Endothelial cell of umbilical vein (primary cell): ENCODE measurements at regions not wholly inside any gene's neighbourhood (a gene's known extent, or its start where the extent isn't known, plus 50 kb on each side); places are given as distances from the start of the nearest gene placed in this dataset.

Experiments used
- CTCF ChIP-seq, 2 donors: IDR thresholded peaks; 1 replicate in 1 of 2; 2 replicates in 1 of 2; pipeline ENCODE4 v1.5.1; 2011; ENCODE audit warnings: low read length in 2 of 2, mild to moderate bottlenecking in 2 of 2, moderate library complexity in 2 of 2, control low read depth in 1 of 2, inconsistent platforms in 1 of 2, low read depth in 1 of 2; ENCODE audit not compliant: insufficient read depth in 1 of 2; ENCODE audit errors: extremely low read depth in 1 of 2
- EZH2 ChIP-seq: IDR thresholded peaks from 2 replicates; pipeline ENCODE4 v1.6.1; 2012; ENCODE audit warnings: borderline replicate concordance, low read depth, mild to moderate bottlenecking, moderate library complexity, low read length, inconsistent platforms; ENCODE audit not compliant: severe bottlenecking
- FOS ChIP-seq: IDR thresholded peaks from 2 replicates; pipeline ENCODE4 v1.6.1; 2011; ENCODE audit warnings: mild to moderate bottlenecking, low read length, moderate library complexity, borderline replicate concordance; ENCODE audit not compliant: insufficient read depth
- GATA2 ChIP-seq: IDR thresholded peaks from 2 replicates; pipeline ENCODE4 v1.7.0; 2011; ENCODE audit warnings: low read depth, mild to moderate bottlenecking, moderate library complexity, mixed read lengths, low read length; ENCODE audit not compliant: insufficient read length, insufficient read depth
- JUN ChIP-seq: IDR thresholded peaks from 2 replicates; pipeline ENCODE4 v1.6.1; 2011; ENCODE audit warnings: borderline replicate concordance, low read depth; ENCODE audit not compliant: insufficient read length, insufficient read depth
- MYC ChIP-seq: IDR thresholded peaks from one replicate; pipeline ENCODE4 v1.6.1; 2011; ENCODE audit warnings: mild to moderate bottlenecking, low read depth, low read length
- POLR2A ChIP-seq: IDR thresholded peaks from 2 replicates; pipeline ENCODE4 v1.6.1; 2012; ENCODE audit warnings: low read depth, mild to moderate bottlenecking, control low read depth, low read length
- POLR2AphosphoS5 ChIP-seq: IDR thresholded peaks from 2 replicates; pipeline ENCODE4 v1.6.1; 2012; ENCODE audit warnings: low read depth, mild to moderate bottlenecking, control low read depth, low read length, moderate library complexity; ENCODE audit not compliant: insufficient read depth
- TF ChIP-seq, protein P1 (sequence below): IDR thresholded peaks from 2 replicates; pipeline ENCODE4 v1.6.1; 2011; ENCODE audit not compliant: insufficient read depth, insufficient read length

GRCh38 chr4:160795216-160795615, 1368.6 kb downstream of the FSTL5 start:
- TF ChIP-seq CTCF (IDR thresholded peaks at IDR 0.05; ENCODE audit: extremely low read depth in 1 of 2, insufficient read depth in 1 of 2, low read depth in 1 of 2, low read length in 2 of 2) (no peak), POLR2AphosphoS5 (no peak), EZH2 (no peak), FOS (no peak), JUN (no peak), MYC (no peak), POLR2A (no peak), GATA2 (no peak)
- TF ChIP-seq, protein P1, sequence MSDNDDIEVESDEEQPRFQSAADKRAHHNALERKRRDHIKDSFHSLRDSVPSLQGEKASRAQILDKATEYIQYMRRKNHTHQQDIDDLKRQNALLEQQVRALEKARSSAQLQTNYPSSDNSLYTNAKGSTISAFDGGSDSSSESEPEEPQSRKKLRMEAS: no peak
